Adrenal gland (tissue), 9 donors: ENCODE measurements at regions not wholly inside any gene's neighbourhood (a gene's known extent, or its start where the extent isn't known, plus 50 kb on each side); places are given as distances from the start of the nearest gene placed in this dataset.

Source experiments
- DNase-seq, 7 donors: peaks; one replicate each; pipeline ENCODE4 v3.0.0-alpha.2; 2019 to 2020
- H3K27ac ChIP-seq, 5 donors: fragments of 200-600 bp; sonication (generic) in 4 of 5; 1 replicate in 3 of 5; 2 replicates in 2 of 5; pipeline versions ENCODE4 v1.5.1 to v1.8.0; 2016 to 2020; ENCODE audit warnings: mild to moderate bottlenecking in 1 of 5
- H3K27me3 ChIP-seq: fragments of 200-600 bp; 2 replicates; pipeline ENCODE4 v1.8.0; 2021
- H3K36me3 ChIP-seq, 2 donors: fragments of 200-600 bp; replicated peaks in 1 of 2; 1 replicate in 1 of 2; 2 replicates in 1 of 2; pipeline versions ENCODE4 v1.5.1 to v1.8.0; 2018 to 2022
- H3K4me1 ChIP-seq, 2 donors: fragments of 200-600 bp; replicated peaks in 1 of 2; 1 replicate in 1 of 2; 2 replicates in 1 of 2; pipeline versions ENCODE4 v1.5.1 to v1.8.0; 2018 to 2021
- H3K4me3 ChIP-seq, 4 donors: fragments of 200-600 bp; sonication (generic) in 3 of 4; one replicate each; pipeline ENCODE4 v1.5.1; 2016 to 2018
- H3K9me3 ChIP-seq, 3 donors: fragments of 200-600 bp; sonication (generic) in 1 of 3; replicated peaks in 1 of 3; 1 replicate in 2 of 3; 2 replicates in 1 of 3; pipeline versions ENCODE4 v1.5.1 to v1.8.0; 2016 to 2021
- CTCF ChIP-seq, 6 experiments: fragments of 450-650 bp in 4 of 6; fragments of 200-600 bp in 2 of 6; sonication (generic) in 1 of 6; IDR thresholded peaks; 1 replicate in 5 of 6; 2 replicates in 1 of 6; pipeline versions ENCODE4 v1.5.1 to v1.8.0; 2016 to 2021; ENCODE audit warnings: antibody characterized with exemption in 6 of 6, mild to moderate bottlenecking in 2 of 6, moderate library complexity in 1 of 6
- POLR2A ChIP-seq, 2 donors: fragments of 450-650 bp; IDR thresholded peaks; one replicate each; pipeline ENCODE4 v1.6.1; 2017; ENCODE audit warnings: antibody characterized with exemption in 2 of 2, mild to moderate bottlenecking in 2 of 2, moderate library complexity in 1 of 2
- WGBS, 4 donors: extraction: QIAGEN DNeasy Blood & Tissue Kit in 2 of 4; methylation state at CpG; one replicate each; pipeline versions ENCODE4 v1.1.5 to v1.1.7; 2013 to 2017; 5-methylcytosine and 5-hydroxymethylcytosine counted together
- intact Hi-C, 2 donors: fragments of 100-400 bp; cut with DNase I; formaldehyde crosslinking; loops; one replicate each; pipeline versions ENCODE4 v1.14.1 to v1.15.0; 2022 to 2023
- donor health status: healthy with polysubstance abuse.
- donor health status: Bipolar disorder and iron deficiency.
- donor health status: DM: yes; HTN: yes; CAD: no.
- donor health status: DM: no; HTN: no; CAD: no.
- donor health status: DM: no; HTN: no; CAD: no.

GRCh38 chr9:28941856-28942255, 1368.6 kb upstream of the C9orf72 start:
- no peaks in the 10 kb centered on the region for H3K36me3 ChIP-seq
- TF ChIP-seq POLR2A (IDR thresholded peaks at IDR 0.05): no peak
- TF ChIP-seq CTCF (IDR thresholded peaks at IDR 0.05): no peak
- 22 to 32% (median 26%) methylated on average over 2 of the region's 2 CpGs for WGBS, 4 donors
- no peak for DNase-seq
- no peak overlapping the region for H3K27ac ChIP-seq
- H3K27me3 ChIP-seq: no peaks in the 10 kb centered on the region
- intact Hi-C loops: no loop called here
- no peaks in the 10 kb centered on the region for H3K4me1 ChIP-seq
- no peak overlapping the region for H3K4me3 ChIP-seq
- no peaks in the 10 kb centered on the region for H3K9me3 ChIP-seq

- Histone ChIP-seq H3K36me3 (no peaks in the 10 kb centered on the region), H3K9me3 (no peaks in the 10 kb centered on the region), H3K27ac (no peak overlapping the region), H3K4me3 (no peak overlapping the region), H3K27me3 (no peaks in the 10 kb centered on the region), H3K4me1 (no peaks in the 10 kb centered on the region)
- no peak for DNase-seq
- 71 to 89% (median 85%) methylated on average over 2 of the region's 2 CpGs for whole genome bisulfite sequencing, 4 donors
- TF ChIP-seq CTCF (IDR thresholded peaks at IDR 0.05): no peak
- TF ChIP-seq POLR2A (IDR thresholded peaks at IDR 0.05): no peak
- intact Hi-C loops: no loop called here
Observed at GRCh38 chr9:28942941-28943340, 1369.7 kb upstream of the C9orf72 start.

GRCh38 chr9:28946648-28947047, 1373.4 kb upstream of the C9orf72 start:
- Histone ChIP-seq H3K4me3 (no peak overlapping the region), H3K4me1 (no peaks in the 10 kb centered on the region), H3K27me3 (no peaks in the 10 kb centered on the region), H3K9me3 (no peaks in the 10 kb centered on the region), H3K27ac (no peak overlapping the region), H3K36me3 (no peaks in the 10 kb centered on the region)
- no peak for TF ChIP-seq CTCF (IDR thresholded peaks at IDR 0.05)
- TF ChIP-seq POLR2A (IDR thresholded peaks at IDR 0.05): no peak
- intact Hi-C loops: no loop called here
- no peak for DNase-seq

GRCh38 chr9:28951945-28952344, 1378.7 kb upstream of the C9orf72 start:
- 62 to 69% (median 64%) methylated on average over 4 of the region's 4 CpGs for WGBS, 4 donors

More at GRCh38 chr9:28951945-28952344, 1378.7 kb upstream of the C9orf72 start:
- Histone ChIP-seq H3K27me3 (no peaks in the 10 kb centered on the region), H3K27ac (no peak overlapping the region), H3K4me3 (no peak overlapping the region), H3K4me1 (no peaks in the 10 kb centered on the region), H3K9me3 (no peaks in the 10 kb centered on the region), H3K36me3 (no peaks in the 10 kb centered on the region)
- no peak for DNase-seq
- intact Hi-C loops: no loop called here
- TF ChIP-seq POLR2A (IDR thresholded peaks at IDR 0.05): no peak
- TF ChIP-seq CTCF (IDR thresholded peaks at IDR 0.05): peak in 1 of 6 experiments; percentile 11
